ENCODE measurements at regions not wholly inside any gene's neighbourhood (a gene's known extent, or its start where the extent isn't known, plus 50 kb on each side); places are given as distances from the start of the nearest gene placed in this dataset.

- no peak overlapping the region for H3K4me3 Mint-ChIP-seq
- DNase-seq = no peak
- TF ChIP-seq CTCF (conservative IDR thresholded peaks at IDR 0.05) = no peak
- no peaks in the 10 kb centered on the region for H3K4me1 ChIP-seq (ENCODE audit: control insufficient read depth, insufficient read depth, low read length)
- H3K27me3 Mint-ChIP-seq (ENCODE audit: insufficient read depth) = no peaks in the 10 kb centered on the region
- no peak overlapping the region for H3K4me3 ChIP-seq (ENCODE audit: low read length)
- H3K27ac Mint-ChIP-seq = no peak overlapping the region
- no peaks in the 10 kb centered on the region for H3K9me3 Mint-ChIP-seq
- no peak overlapping the region for H3K27ac ChIP-seq (ENCODE audit: low read depth, low read length)
- no peaks in the 10 kb centered on the region for H3K36me3 ChIP-seq (ENCODE audit: control insufficient read depth, insufficient read depth, low read length)
- H3K27me3 ChIP-seq (ENCODE audit: control insufficient read depth, insufficient read depth, low read length, poor library complexity, severe bottlenecking) = no peaks in the 10 kb centered on the region
- H3K36me3 Mint-ChIP-seq (ENCODE audit: low read depth) = no peaks in the 10 kb centered on the region
- no peak overlapping the region for H3K9ac ChIP-seq (ENCODE audit: extremely low read depth, low read length, poor library complexity, severe bottlenecking)
- H3K4me1 Mint-ChIP-seq = no peaks in the 10 kb centered on the region
- no peaks in the 10 kb centered on the region for H3K9me3 ChIP-seq (ENCODE audit: control insufficient read depth, low read length)
- WGBS, 2 experiments (ENCODE audit: insufficient coverage in 1 of 2, insufficient read length in 1 of 2) = 100% methylated on average over 1 of the region's 1 CpG; no CpG with 5 or more reads in 1 of the 2 experiments
Observed at GRCh38 chr17:13384626-13385025, 217.1 kb downstream of the HS3ST3A1 start.

GRCh38 chr17:13378361-13378760 is 223.4 kb downstream of the HS3ST3A1 start:
- no peak overlapping the region for H3K4me3 Mint-ChIP-seq
- H3K27ac Mint-ChIP-seq = no peak overlapping the region
- no peak for TF ChIP-seq CTCF (conservative IDR thresholded peaks at IDR 0.05)
- no peaks in the 10 kb centered on the region for H3K9me3 Mint-ChIP-seq
- Histone ChIP-seq H3K4me3 (ENCODE audit: low read length) (no peak overlapping the region), H3K4me1 (ENCODE audit: control insufficient read depth, insufficient read depth, low read length) (no peaks in the 10 kb centered on the region), H3K27ac (ENCODE audit: low read depth, low read length) (no peak overlapping the region), H3K9ac (ENCODE audit: extremely low read depth, low read length, poor library complexity, severe bottlenecking) (no peak overlapping the region), H3K9me3 (ENCODE audit: control insufficient read depth, low read length) (no peaks in the 10 kb centered on the region), H3K27me3 (ENCODE audit: control insufficient read depth, insufficient read depth, low read length, poor library complexity, severe bottlenecking) (no peaks in the 10 kb centered on the region), H3K36me3 (ENCODE audit: control insufficient read depth, insufficient read depth, low read length) (no peaks in the 10 kb centered on the region)
- H3K4me1 Mint-ChIP-seq = no peaks in the 10 kb centered on the region
- WGBS, 2 experiments (ENCODE audit: insufficient coverage in 1 of 2, insufficient read length in 1 of 2) = 92 to 93% methylated on average over 2 of the region's 2 CpGs
- no peak for DNase-seq
- H3K27me3 Mint-ChIP-seq (ENCODE audit: insufficient read depth) = peaks cover 2% of the 10 kb centered on the region
- no peaks in the 10 kb centered on the region for H3K36me3 Mint-ChIP-seq (ENCODE audit: low read depth)

- H3K9me3 Mint-ChIP-seq = no peaks in the 10 kb centered on the region
- WGBS, 2 experiments (ENCODE audit: insufficient coverage in 1 of 2, insufficient read length in 1 of 2) = 92 to 97% methylated on average over 4 to 9 of the region's 9 CpGs
- no peak for DNase-seq
- H3K9ac ChIP-seq (ENCODE audit: extremely low read depth, low read length, poor library complexity, severe bottlenecking) = no peak overlapping the region
- peaks cover 2% of the 10 kb centered on the region for H3K27me3 Mint-ChIP-seq (ENCODE audit: insufficient read depth)
- no peaks in the 10 kb centered on the region for H3K36me3 ChIP-seq (ENCODE audit: control insufficient read depth, insufficient read depth, low read length)
- no peaks in the 10 kb centered on the region for H3K4me1 ChIP-seq (ENCODE audit: control insufficient read depth, insufficient read depth, low read length)
- H3K4me3 Mint-ChIP-seq = no peak overlapping the region
- H3K9me3 ChIP-seq (ENCODE audit: control insufficient read depth, low read length) = no peaks in the 10 kb centered on the region
- no peak overlapping the region for H3K27ac Mint-ChIP-seq
- H3K27ac ChIP-seq (ENCODE audit: low read depth, low read length) = no peak overlapping the region
- no peak for TF ChIP-seq CTCF (conservative IDR thresholded peaks at IDR 0.05)
- no peaks in the 10 kb centered on the region for H3K36me3 Mint-ChIP-seq (ENCODE audit: low read depth)
- no peaks in the 10 kb centered on the region for H3K27me3 ChIP-seq (ENCODE audit: control insufficient read depth, insufficient read depth, low read length, poor library complexity, severe bottlenecking)
- no peaks in the 10 kb centered on the region for H3K4me1 Mint-ChIP-seq
- H3K4me3 ChIP-seq (ENCODE audit: low read length) = no peak overlapping the region
Observed at GRCh38 chr17:13374203-13375143, 227.3 kb downstream of the HS3ST3A1 start.
